ENCODE measurements at regions not wholly inside any gene's neighbourhood (a gene's known extent, or its start where the extent isn't known, plus 50 kb on each side); places are given as distances from the start of the nearest gene placed in this dataset.

GRCh38 chr22:27385261-27385998 is 416.1 kb downstream of the MN1 start:
- DNase-seq: no peak
- peaks cover 56% of the 10 kb centered on the region for H3K27me3 ChIP-seq (ENCODE audit: control insufficient read depth, insufficient read depth, low read length)
- 83% methylated on average over 13 of the region's 16 CpGs for WGBS (ENCODE audit: insufficient coverage)

GRCh38 chr22:27386186-27386585 is 415.4 kb downstream of the MN1 start:
- H3K36me3 ChIP-seq (ENCODE audit: control insufficient read depth, insufficient read depth, low read length): no peaks in the 10 kb centered on the region
- DNase-seq: no peak
- no peaks in the 10 kb centered on the region for H3K4me1 ChIP-seq (ENCODE audit: control insufficient read depth, insufficient read depth, low read length)
- WGBS (ENCODE audit: insufficient coverage): 72% methylated on average over 7 of the region's 7 CpGs
- no peak overlapping the region for H3K27ac ChIP-seq (ENCODE audit: low read length)
- peaks cover 51% of the 10 kb centered on the region for H3K27me3 ChIP-seq (ENCODE audit: control insufficient read depth, insufficient read depth, low read length)
- H3K4me3 ChIP-seq (ENCODE audit: low read length): no peak overlapping the region
- H3K9me3 ChIP-seq (replicated peaks; ENCODE audit: control insufficient read depth, low read depth, low read length): no peaks in the 10 kb centered on the region

More at GRCh38 chr22:27385261-27385998, 416.1 kb downstream of the MN1 start:
- Histone ChIP-seq H3K36me3 (ENCODE audit: control insufficient read depth, insufficient read depth, low read length) (no peaks in the 10 kb centered on the region), H3K27ac (ENCODE audit: low read length) (no peak overlapping the region), H3K4me1 (ENCODE audit: control insufficient read depth, insufficient read depth, low read length) (no peaks in the 10 kb centered on the region), H3K4me3 (ENCODE audit: low read length) (no peak overlapping the region), H3K9me3 (replicated peaks; ENCODE audit: control insufficient read depth, low read depth, low read length) (no peaks in the 10 kb centered on the region)

GRCh38 chr22:27387561-27387960 is 414.0 kb downstream of the MN1 start:
- no peaks in the 10 kb centered on the region for H3K36me3 ChIP-seq (ENCODE audit: control insufficient read depth, insufficient read depth, low read length)
- no peak overlapping the region for H3K27ac ChIP-seq (ENCODE audit: low read length)
- H3K9me3 ChIP-seq (replicated peaks; ENCODE audit: control insufficient read depth, low read depth, low read length): no peaks in the 10 kb centered on the region
- H3K4me1 ChIP-seq (ENCODE audit: control insufficient read depth, insufficient read depth, low read length): no peaks in the 10 kb centered on the region
- 20% methylated on average over 1 of the region's 6 CpGs for WGBS (ENCODE audit: insufficient coverage)
- H3K4me3 ChIP-seq (ENCODE audit: low read length): no peak overlapping the region
- no peak for DNase-seq
- H3K27me3 ChIP-seq (ENCODE audit: control insufficient read depth, insufficient read depth, low read length): peaks cover 44% of the 10 kb centered on the region

- Histone ChIP-seq H3K36me3 (ENCODE audit: control insufficient read depth, insufficient read depth, low read length) (no peaks in the 10 kb centered on the region), H3K27ac (ENCODE audit: low read length) (no peak overlapping the region), H3K9me3 (replicated peaks; ENCODE audit: control insufficient read depth, low read depth, low read length) (no peaks in the 10 kb centered on the region), H3K4me3 (ENCODE audit: low read length) (no peak overlapping the region), H3K4me1 (ENCODE audit: control insufficient read depth, insufficient read depth, low read length) (no peaks in the 10 kb centered on the region), H3K27me3 (ENCODE audit: control insufficient read depth, insufficient read depth, low read length) (peaks cover 44% of the 10 kb centered on the region)
- no peak for DNase-seq
- WGBS (ENCODE audit: insufficient coverage): 79% methylated on average over 2 of the region's 3 CpGs
Observed at GRCh38 chr22:27388090-27388600, 413.4 kb downstream of the MN1 start.

GRCh38 chr22:27389727-27390075 is 411.9 kb downstream of the MN1 start:
- H3K36me3 ChIP-seq (ENCODE audit: control insufficient read depth, insufficient read depth, low read length): no peaks in the 10 kb centered on the region
- no CpG with 5 or more reads among the region's 2 CpGs for WGBS (ENCODE audit: insufficient coverage)

GRCh38 chr22:27391092-27391770 is 410.3 kb downstream of the MN1 start:
- peaks cover 31% of the 10 kb centered on the region for H3K27me3 ChIP-seq (ENCODE audit: control insufficient read depth, insufficient read depth, low read length)
- peak; percentile 74 for DNase-seq
- no peaks in the 10 kb centered on the region for H3K4me1 ChIP-seq (ENCODE audit: control insufficient read depth, insufficient read depth, low read length)
- no peaks in the 10 kb centered on the region for H3K36me3 ChIP-seq (ENCODE audit: control insufficient read depth, insufficient read depth, low read length)
- H3K4me3 ChIP-seq (ENCODE audit: low read length): no peak overlapping the region
- no peak overlapping the region for H3K27ac ChIP-seq (ENCODE audit: low read length)
- H3K9me3 ChIP-seq (replicated peaks; ENCODE audit: control insufficient read depth, low read depth, low read length): no peaks in the 10 kb centered on the region
- 13% methylated on average over 5 of the region's 7 CpGs for WGBS (ENCODE audit: insufficient coverage)

More at GRCh38 chr22:27389727-27390075, 411.9 kb downstream of the MN1 start:
- no peak overlapping the region for H3K4me3 ChIP-seq (ENCODE audit: low read length)
- no peak for DNase-seq
- H3K27me3 ChIP-seq (ENCODE audit: control insufficient read depth, insufficient read depth, low read length): peaks cover 42% of the 10 kb centered on the region
- H3K9me3 ChIP-seq (replicated peaks; ENCODE audit: control insufficient read depth, low read depth, low read length): no peaks in the 10 kb centered on the region
- H3K4me1 ChIP-seq (ENCODE audit: control insufficient read depth, insufficient read depth, low read length): no peaks in the 10 kb centered on the region
- no peak overlapping the region for H3K27ac ChIP-seq (ENCODE audit: low read length)

GRCh38 chr22:27393371-27393770 is 408.2 kb downstream of the MN1 start:
- H3K4me1 ChIP-seq (ENCODE audit: control insufficient read depth, insufficient read depth, low read length): no peaks in the 10 kb centered on the region
- no peaks in the 10 kb centered on the region for H3K9me3 ChIP-seq (replicated peaks; ENCODE audit: control insufficient read depth, low read depth, low read length)
- no peak overlapping the region for H3K4me3 ChIP-seq (ENCODE audit: low read length)
- no peaks in the 10 kb centered on the region for H3K36me3 ChIP-seq (ENCODE audit: control insufficient read depth, insufficient read depth, low read length)
- no peak for DNase-seq
- no peak overlapping the region for H3K27ac ChIP-seq (ENCODE audit: low read length)
- H3K27me3 ChIP-seq (ENCODE audit: control insufficient read depth, insufficient read depth, low read length): peaks cover 23% of the 10 kb centered on the region
- no CpG with 5 or more reads among the region's 4 CpGs for WGBS (ENCODE audit: insufficient coverage)

- H3K36me3 ChIP-seq (ENCODE audit: control insufficient read depth, insufficient read depth, low read length): no peaks in the 10 kb centered on the region
- H3K27me3 ChIP-seq (ENCODE audit: control insufficient read depth, insufficient read depth, low read length): peaks cover 21% of the 10 kb centered on the region
- no peak for DNase-seq
- H3K4me3 ChIP-seq (ENCODE audit: low read length): no peak overlapping the region
- no peak overlapping the region for H3K27ac ChIP-seq (ENCODE audit: low read length)
- no peaks in the 10 kb centered on the region for H3K4me1 ChIP-seq (ENCODE audit: control insufficient read depth, insufficient read depth, low read length)
- no peaks in the 10 kb centered on the region for H3K9me3 ChIP-seq (replicated peaks; ENCODE audit: control insufficient read depth, low read depth, low read length)
- 95% methylated on average over 3 of the region's 3 CpGs for WGBS (ENCODE audit: insufficient coverage)
Observed at GRCh38 chr22:27394806-27395404, 406.7 kb downstream of the MN1 start.

- no peaks in the 10 kb centered on the region for H3K4me1 ChIP-seq (ENCODE audit: control insufficient read depth, insufficient read depth, low read length)
- no peaks in the 10 kb centered on the region for H3K36me3 ChIP-seq (ENCODE audit: control insufficient read depth, insufficient read depth, low read length)
- WGBS (ENCODE audit: insufficient coverage): 87% methylated on average over 3 of the region's 6 CpGs
- H3K4me3 ChIP-seq (ENCODE audit: low read length): no peak overlapping the region
- no peaks in the 10 kb centered on the region for H3K9me3 ChIP-seq (replicated peaks; ENCODE audit: control insufficient read depth, low read depth, low read length)
- peaks cover 26% of the 10 kb centered on the region for H3K27me3 ChIP-seq (ENCODE audit: control insufficient read depth, insufficient read depth, low read length)
- DNase-seq: no peak
- no peak overlapping the region for H3K27ac ChIP-seq (ENCODE audit: low read length)
Observed at GRCh38 chr22:27397036-27397953, 404.3 kb downstream of the MN1 start.
